ENCODE measurements at regions not wholly inside any gene's neighbourhood (a gene's known extent, or its start where the extent isn't known, plus 50 kb on each side); places are given as distances from the start of the nearest gene placed in this dataset.

GRCh38 chr12:34384693-34385092 lies 362.4 kb downstream of the ALG10 start:
- no peak overlapping the region for H3K27ac ChIP-seq
- peaks cover 6 to 9% of the 10 kb centered on the region in 2 donors for H3K9me3 ChIP-seq
- intact Hi-C loops (cut with DNase I) = no loop called here
- H3K27me3 ChIP-seq = no peaks in the 10 kb centered on the region
- H3K4me1 ChIP-seq = no peaks in the 10 kb centered on the region
- no peak for TF ChIP-seq CTCF (IDR thresholded peaks at IDR 0.05)
- no peak for DNase-seq (ENCODE audit: low spot score in 2 of 2)
- H3K4me3 ChIP-seq = no peak overlapping the region
- H3K36me3 ChIP-seq = no peaks in the 10 kb centered on the region

GRCh38 chr12:34386016-34386415 lies 363.7 kb downstream of the ALG10 start:
- DNase-seq (ENCODE audit: low spot score in 2 of 2) = no peak
- no peaks in the 10 kb centered on the region for H3K4me1 ChIP-seq
- no peaks in the 10 kb centered on the region for H3K36me3 ChIP-seq
- H3K9me3 ChIP-seq = peaks cover 0 to 6% of the 10 kb centered on the region in 2 donors
- no peaks in the 10 kb centered on the region for H3K27me3 ChIP-seq
- intact Hi-C loops (cut with DNase I) = no loop called here
- no peak overlapping the region for H3K27ac ChIP-seq
- TF ChIP-seq CTCF (IDR thresholded peaks at IDR 0.05) = no peak
- H3K4me3 ChIP-seq = no peak overlapping the region

GRCh38 chr12:34386621-34387255 lies 364.4 kb downstream of the ALG10 start:
- no peaks in the 10 kb centered on the region for H3K4me1 ChIP-seq
- H3K4me3 ChIP-seq = no peak overlapping the region
- intact Hi-C loops (cut with DNase I) = no loop called here
- H3K36me3 ChIP-seq = no peaks in the 10 kb centered on the region
- DNase-seq (ENCODE audit: low spot score in 2 of 2) = no peak
- peaks cover 4 to 6% of the 10 kb centered on the region in 2 donors for H3K9me3 ChIP-seq
- no peak overlapping the region for H3K27ac ChIP-seq
- H3K27me3 ChIP-seq = no peaks in the 10 kb centered on the region
- no peak for TF ChIP-seq CTCF (IDR thresholded peaks at IDR 0.05)

GRCh38 chr12:34387711-34388635 lies 365.7 kb downstream of the ALG10 start:
- H3K9me3 ChIP-seq = peaks cover 5 to 9% of the 10 kb centered on the region in 2 donors
- no peak overlapping the region for H3K4me3 ChIP-seq
- H3K27ac ChIP-seq = no peak overlapping the region
- no peaks in the 10 kb centered on the region for H3K36me3 ChIP-seq
- H3K4me1 ChIP-seq = no peaks in the 10 kb centered on the region
- no peak for DNase-seq (ENCODE audit: low spot score in 2 of 2)
- TF ChIP-seq CTCF (IDR thresholded peaks at IDR 0.05) = no peak
- intact Hi-C loops (cut with DNase I) = no loop called here
- H3K27me3 ChIP-seq = no peaks in the 10 kb centered on the region

GRCh38 chr12:34388636-34389377 lies 366.5 kb downstream of the ALG10 start:
- H3K9me3 ChIP-seq = peaks cover 5 to 12% of the 10 kb centered on the region in 2 donors
- no peak overlapping the region for H3K27ac ChIP-seq
- no peaks in the 10 kb centered on the region for H3K27me3 ChIP-seq
- no peak for TF ChIP-seq CTCF (IDR thresholded peaks at IDR 0.05)
- no peak overlapping the region for H3K4me3 ChIP-seq
- intact Hi-C loops (cut with DNase I) = no loop called here
- no peaks in the 10 kb centered on the region for H3K4me1 ChIP-seq
- DNase-seq (ENCODE audit: low spot score in 2 of 2) = no peak
- H3K36me3 ChIP-seq = no peaks in the 10 kb centered on the region

Measured in ascending aorta (tissue), 2 donors.